Hematopoietic multipotent progenitor cell (in vitro differentiated cells): ENCODE measurements at regions not wholly inside any gene's neighbourhood (a gene's known extent, or its start where the extent isn't known, plus 50 kb on each side); places are given as distances from the start of the nearest gene placed in this dataset.
A peak's percentile ranks its signal among the peaks of the same experiment; 100 is the strongest.

Experiments used
- DNase-seq, 3 donors: peaks; one replicate each; pipeline ENCODE4 v3.0.0-alpha.2; 2011 to 2015; ENCODE audit warnings: low read depth in 2 of 3, low spot score in 2 of 3

DNA sequence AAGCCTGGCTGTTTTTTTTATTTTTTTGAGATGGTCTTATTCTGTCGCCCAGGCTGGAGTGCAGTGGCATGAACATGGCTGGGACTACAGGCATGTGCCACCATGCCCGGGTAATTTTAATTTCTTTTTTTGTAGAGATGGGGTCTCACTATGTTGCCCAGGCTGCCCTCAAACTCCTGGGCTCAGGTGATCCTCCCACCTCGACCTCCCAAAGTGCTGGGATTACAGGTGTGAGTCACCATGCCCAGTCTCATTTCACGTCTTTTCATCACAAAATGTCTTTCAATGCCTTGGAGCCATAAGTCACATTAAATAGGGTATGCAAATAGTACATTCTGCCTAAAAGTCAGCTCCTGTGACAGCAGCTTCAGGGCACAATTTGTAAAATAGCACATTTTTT lies 52.8 kb downstream of the SOX2 start:
- DNase-seq: no peak

DNA sequence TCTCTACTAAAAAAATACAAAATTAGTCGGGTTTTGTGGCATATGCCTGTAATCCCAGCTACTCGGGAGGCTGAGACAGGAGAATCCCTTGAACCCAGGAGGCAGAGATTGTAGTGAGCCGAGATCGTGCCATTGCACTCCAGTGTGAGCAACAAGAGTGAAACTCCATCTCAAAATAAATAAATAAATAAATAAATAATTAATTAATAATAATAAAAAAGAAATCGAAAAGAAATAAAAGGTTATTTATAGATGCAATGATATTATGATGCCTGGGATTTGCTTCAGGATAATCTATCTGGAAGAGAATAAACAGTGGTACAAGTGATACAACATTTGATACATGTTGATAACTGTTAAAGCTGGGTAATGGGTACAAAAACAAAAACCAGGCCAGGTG lies 58.6 kb downstream of the SOX2 start:
- no peak for DNase-seq

DNA sequence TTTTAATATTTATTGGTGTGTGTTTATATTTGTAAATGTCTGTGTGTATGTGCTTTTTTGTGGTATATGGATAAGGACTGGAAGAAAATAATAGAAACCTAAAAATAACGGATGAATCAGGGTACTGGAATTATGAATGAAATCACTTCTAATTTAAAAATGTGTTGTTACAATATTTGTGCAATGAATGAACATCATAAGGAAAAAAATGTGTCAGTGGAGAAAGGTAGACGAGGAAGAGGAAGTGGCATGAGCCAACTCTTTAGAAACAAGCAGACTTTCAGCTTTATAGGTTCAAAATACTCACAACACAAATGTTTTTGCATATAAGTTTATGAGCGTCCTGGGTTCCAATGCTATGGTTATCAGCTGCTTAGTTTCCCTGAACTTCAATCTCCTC lies 59.4 kb downstream of the SOX2 start:
- DNase-seq: no peak

DNA sequence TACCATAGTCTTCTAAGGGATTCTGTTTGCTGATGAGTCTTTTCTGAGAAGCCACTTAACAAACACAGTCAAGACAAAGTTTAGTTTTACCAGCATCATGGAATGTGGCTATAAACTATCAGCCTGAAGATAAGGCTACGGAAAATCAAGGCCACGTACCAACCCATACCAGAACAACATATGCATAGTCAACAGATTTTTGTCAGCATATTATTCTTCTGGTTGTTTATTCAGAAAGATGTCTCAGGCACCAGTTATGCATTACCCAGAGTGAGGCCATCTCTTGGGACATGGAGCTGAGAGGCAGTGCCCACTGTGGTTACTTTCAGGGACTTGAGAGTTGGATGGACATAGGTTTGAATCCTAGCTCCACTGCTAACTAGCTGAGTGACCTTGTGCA lies 60.4 kb downstream of the SOX2 start:
- DNase-seq: no peak

DNA sequence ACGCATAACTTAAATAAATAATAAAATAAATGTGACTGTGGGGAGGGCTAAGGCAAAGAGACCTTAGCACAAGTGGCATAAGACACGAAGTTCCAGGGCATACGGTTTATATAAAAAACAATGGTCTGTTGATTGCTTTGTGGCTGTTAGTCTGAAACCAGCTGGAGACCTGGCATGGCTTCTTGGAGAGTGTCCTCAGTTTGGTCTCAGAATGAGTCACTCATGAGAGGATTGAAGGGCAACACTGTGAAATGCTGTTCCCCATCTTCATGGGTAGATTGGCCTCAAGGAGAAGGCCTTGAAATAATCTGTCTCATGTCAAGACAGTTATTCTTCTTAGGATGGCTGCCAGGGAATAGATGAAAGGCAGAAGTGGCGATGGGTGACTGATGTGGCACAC lies 62.2 kb downstream of the SOX2 start:
- no peak for DNase-seq

DNA sequence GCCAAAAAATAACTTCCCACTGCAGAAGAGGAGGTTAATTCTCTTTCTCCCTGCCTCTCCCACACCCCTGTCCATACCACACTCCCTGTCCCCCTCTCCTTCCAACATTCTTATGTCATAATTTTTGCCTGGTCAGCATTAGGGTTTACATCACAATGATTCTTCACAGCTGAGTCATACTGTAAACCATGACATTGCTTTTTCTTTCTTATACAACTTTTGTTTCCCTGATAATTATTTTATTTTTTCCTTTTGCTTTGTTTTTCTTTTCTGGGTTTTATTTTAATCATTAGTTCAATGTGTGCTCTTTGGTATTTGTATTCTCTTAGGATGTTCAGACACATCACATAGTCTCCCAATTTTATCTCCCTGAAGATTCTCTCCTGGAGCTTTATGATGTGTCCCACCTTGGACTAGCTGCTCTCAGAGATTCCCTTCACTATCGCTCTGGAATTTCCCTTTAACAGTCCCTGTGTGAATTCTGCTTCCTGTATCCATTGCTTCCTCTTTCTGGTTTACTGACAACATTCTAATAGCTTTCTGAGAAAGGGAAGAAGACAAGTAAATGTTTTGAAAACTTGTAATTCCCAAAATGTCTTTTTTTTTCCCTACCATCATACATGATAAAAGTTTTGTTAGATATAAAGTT lies 70.7 kb downstream of the SOX2 start:
- DNase-seq: peak in 1 of 3 donors; percentile 1

DNA sequence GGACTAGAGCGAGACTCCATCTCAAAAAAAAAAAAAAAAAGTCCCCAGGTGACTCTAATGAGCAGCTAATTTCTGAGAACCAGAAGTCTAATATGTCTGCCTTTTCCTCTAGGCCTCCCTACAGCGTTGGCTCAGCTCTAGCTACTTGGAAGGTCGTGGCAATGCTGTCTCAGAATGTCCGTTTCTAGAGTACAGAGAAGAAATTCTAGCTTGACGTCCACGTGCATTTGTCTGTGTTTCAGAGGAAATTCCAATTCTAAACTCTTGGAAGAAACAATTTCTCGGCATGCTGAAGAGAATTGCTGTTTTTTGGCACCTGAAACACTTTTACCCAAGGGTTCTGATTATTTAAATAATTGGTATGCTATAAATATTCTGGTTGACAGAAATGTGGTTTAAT lies 78.8 kb downstream of the SOX2 start:
- DNase-seq: no peak

DNA sequence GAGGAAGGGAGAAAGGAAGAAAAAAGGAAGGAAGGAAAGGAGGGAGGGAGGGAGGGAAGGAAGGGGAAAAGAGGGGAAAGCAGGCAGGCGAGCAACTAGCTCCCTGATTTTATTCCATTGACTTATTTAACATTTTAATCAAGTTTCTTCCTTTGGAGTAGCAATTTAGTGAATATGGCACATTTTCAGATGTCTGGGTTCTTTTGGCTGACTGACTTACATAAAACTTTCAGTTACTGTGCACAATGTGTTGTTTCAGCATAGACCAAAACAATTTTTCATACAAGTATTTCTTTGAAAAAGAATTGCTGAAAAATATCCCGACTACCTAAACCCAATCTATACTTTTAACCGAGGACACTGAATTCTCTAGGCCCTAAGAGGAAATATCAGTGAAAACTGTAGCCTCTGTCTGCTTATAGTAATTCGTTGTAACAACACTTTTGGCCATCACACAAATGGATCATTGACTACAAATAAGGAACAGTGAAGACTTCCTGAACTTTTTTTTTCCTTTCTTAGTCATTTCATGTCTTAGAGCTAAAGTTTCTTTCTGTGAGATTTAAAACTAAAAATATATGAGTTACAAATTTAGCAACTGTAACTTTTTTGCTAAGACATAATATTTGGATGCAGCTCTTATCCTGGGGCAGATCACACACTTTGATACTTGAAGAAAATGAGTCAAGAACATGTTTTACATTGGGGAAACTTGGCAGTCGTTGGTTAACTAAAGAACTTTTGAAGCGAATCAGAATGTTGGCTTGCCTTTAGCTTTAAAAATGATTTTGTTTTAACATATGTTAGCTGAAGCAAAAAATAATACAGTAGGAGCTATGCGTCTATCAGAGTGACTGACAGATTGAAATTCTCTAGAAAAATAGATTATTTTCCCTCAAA lies 79.6 kb downstream of the SOX2 start:
- DNase-seq: no peak

DNA sequence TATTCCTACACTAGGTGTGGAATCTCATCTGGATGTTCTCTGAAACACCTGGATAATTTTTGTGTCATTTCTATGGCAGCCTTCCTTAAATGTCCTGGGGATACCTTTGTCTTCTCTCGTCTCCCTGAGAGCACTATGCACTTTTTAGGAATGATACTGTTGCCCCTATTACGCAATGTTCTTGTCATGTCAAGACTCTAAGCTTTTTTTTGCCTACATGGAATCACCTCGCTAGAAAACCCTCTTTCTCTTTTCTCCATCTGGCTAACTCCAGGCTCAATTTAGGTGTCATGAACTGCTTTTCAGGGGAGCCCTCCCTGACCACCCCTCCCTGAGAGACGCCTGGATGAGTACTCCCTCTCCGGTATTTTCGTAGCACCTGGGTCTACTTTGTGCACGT lies 81.3 kb downstream of the SOX2 start:
- DNase-seq: no peak

DNA sequence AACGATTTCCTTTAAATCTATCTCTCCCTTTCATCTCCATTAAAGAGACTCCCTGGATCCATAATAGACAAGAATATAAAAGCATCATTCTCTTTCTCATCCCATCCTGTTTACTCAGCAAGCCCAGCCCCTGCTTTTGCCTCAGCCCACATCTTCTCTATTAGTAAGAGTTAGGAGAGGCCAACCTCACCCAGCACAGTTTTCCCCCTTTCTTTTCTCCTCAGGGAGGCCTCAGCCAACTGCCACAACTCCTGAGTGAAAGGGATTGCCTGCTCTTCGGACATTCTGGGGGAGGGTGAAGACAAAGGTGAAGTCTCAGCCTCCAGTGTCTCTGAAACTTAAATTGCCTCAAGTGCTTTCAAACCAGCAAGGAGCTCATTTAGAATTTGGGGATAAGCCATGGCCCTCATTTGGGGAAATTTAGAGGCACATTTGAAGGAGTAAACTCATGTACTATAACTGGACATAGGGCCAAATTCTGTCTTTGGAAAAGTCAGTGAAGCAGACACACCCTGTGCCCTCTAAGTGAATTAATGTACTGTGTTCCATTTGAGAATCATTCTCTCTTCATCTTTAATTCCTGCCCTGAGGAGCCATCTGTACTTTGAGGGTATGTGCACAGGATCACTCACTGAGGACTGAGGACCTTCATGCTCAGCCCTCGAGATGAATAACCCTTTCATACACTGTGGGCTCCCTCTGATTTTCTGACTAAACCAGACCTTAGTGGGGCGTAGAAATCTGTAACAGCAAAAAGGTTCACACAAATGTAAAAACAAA lies 82.5 kb downstream of the SOX2 start:
- DNase-seq: no peak

DNA sequence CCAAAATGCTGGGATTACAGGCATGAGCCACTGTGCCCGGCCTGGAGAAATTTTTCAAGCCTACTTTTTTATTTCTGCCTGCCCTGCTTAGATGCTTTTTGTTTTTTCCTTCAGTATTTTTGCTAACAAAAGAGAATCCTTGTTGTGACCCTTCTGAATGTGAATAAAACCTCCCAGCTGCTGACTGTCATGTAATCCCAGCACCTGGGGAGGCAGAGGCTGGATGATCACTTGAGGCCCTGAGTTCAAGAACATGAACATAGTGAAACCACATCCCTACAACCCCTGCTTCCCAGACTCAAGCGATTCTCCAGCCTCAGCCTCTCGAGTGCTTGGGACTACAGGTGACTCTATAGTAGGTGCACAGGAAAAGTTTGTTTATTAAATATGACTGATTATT lies 84.9 kb downstream of the SOX2 start:
- no peak for DNase-seq

DNA sequence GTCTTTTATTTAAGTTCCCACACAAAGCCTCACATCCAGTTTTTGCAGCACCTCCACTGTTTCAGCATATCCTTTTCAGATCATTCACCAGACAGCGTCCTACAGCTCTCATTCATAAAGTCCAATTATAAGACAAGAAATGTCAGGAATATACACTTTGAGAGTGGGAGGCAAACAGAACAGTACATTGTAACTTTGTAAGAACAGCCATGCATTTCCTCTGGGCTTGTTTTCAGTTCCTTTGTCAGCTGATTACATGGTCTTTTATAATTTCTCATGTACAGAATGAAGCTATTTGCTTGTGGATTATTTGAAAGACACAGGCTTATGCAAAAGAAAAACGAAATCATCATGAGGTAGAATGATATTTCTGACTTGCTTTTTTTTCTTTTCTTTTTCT lies 85.7 kb downstream of the SOX2 start:
- DNase-seq: no peak

DNA sequence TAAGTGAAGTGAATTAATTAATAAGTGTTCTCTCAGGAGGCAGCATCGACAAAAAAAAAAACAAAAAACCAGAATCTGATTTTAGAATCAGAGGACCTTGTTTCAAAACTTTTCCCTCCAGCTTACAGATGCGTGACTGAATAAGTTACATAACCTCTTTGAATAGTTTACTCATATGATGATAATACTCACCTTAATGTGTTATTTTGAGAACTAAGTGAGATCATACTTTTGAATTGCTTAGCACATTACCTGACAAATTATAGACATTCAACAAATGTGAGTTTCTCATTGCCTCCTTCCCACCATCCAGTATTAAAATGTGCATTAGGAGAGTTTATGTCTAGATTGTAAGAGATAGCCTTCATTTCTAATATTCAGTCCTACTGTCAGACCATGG lies 94.0 kb downstream of the SOX2 start:
- no peak for DNase-seq

DNA sequence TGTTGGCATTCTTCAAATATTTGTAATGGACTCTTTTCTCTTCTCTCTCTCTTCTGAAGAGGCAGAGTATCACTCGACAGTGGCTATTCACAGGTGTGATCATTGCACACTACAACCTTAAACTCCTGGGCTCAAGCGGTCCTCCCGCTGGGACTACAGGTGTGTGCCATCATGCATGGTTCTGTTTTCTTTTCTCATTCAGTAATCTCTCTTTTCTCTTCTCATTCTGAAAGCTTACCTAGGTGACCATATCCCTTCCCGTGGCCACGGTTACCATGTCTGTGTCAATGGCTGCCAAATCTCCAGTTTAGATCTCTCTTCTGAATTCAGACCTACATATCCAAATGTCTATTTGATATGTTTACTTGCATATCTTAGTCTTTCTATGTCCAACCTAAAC lies 96.3 kb downstream of the SOX2 start:
- no peak for DNase-seq

DNA sequence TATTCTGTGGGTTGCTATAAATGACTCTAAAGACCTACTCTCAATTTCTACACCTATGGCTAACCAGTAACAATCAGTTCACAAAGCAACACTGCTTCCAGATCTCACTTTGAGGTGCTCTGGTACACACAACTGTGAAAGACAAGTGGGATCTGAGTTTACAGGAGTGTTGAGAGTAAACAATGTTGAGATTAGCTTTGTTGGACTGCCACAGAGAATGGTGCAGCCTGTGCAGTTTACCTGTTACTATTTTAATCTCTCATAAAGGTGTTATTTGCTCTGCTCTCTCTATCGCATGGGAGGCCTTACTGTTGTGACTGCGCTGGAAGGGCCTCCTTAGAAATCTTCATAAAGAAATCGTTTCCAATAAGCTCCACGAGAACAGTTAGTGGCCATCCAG lies 112.0 kb downstream of the SOX2 start:
- no peak for DNase-seq

DNA sequence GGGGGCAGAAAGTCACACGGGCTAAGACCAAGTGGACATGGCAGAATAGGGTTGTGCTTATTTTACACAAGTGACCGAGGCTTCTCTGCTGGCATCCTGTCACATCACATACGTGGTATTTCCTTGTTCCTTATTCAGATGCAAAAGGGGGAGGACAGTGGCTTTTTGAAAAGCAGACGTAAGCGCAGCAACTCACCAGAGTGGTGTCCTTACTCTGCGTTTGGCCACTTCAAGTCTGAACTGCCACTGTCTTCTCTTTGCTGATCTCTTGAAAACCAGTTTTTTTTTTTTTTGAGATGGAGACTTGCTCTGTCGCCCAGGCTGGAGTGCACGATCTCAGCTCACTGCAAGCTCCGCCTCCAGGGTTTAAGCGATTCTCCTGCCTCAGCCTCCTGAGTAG lies 113.2 kb downstream of the SOX2 start:
- DNase-seq: no peak

DNA sequence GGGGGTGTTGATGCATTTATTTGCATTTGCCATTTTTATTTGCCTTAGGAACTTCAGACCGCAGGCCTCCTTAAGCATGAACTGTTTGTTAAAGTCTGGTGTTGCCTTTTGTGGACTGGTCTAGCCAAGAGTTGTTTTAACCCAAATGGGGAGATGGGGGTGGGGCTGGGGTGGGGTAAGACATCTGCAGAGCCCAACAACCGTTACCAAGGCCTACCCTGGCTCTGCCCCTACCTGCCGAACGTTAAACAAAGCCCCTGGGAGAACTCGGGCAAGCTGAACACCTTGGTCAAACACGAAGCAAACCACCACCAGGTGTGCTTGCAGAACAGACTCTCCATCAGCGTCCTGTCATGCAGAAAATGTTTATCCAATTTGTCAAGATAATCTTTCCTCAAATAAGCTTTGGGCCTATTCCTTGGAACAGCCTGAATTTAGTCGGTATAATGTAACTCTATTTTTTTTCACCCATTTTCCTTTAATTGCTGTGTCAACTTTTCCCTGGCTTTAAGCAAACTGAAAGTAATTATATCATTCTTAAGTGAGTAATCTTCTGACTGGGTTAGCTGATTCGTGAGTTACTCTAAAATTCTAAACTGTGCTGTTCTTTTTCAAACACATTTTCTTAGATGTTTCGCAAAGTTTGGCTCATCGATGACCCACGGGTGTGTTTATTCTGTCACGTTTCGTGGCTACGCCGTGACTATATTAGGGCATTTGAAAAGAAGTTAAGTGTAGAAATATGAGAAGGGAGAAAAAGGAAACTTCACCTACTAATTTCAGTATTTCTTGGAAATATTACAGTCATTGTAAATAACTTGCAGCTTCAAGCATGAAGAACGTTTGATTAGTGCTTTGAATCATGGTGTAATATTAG lies 127.6 kb downstream of the SOX2 start:
- no peak for DNase-seq

DNA sequence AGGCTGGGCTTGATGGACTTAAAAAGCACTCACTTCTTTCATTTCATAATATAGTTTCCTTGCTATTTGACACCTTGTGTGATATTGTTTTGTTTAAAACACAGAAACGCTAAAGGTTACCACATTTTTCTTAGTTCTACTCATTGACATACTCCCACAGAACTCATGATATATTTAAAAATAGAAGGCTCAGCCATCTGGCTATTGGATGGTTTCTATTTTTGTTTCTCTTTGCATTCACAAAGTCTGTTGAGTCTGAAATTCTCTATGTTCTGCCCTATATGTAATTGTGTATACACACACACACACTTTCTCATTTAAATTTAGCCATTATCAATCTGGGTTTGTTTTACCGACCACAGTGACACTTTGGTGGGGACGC lies 128.2 kb downstream of the SOX2 start:
- no peak for DNase-seq

DNA sequence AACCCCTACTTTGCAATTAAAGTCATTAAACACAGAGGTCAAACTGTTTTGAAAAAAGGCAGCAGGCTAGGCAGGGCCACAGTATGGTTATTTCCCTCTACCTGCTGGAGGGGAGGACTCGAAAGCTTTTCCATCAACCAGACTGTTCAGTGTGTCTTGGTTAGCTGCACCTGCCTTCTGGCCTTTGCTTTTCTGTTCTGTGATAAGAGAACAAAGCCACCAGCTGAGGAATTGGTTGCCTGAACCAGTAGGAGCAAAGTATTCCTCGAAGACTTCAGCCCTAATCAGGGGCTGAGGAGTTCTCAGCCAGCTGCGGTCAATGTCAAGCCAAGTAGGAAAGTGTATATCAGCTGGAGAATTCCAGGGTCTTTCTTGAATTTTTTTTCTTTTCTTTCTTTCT lies 132.5 kb downstream of the SOX2 start:
- DNase-seq: no peak

DNA sequence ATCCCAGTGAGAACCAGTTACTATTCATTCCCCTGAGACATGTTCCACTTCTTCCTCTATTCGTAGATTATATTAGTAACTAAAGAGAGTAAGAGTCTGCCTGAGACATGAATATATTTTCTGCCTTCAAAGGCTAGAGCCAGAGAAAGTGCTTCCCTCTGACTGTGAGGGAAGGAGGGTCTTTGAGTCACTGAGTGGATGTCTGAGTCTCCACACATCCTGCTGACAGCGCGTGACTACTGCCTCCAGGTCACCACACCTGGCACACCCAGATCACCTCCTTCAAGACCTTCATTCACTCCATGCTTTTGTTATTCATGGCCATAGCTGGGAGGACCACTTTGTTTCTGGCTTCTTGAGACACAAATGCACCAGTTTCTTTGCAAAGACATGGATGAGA lies 135.6 kb downstream of the SOX2 start:
- no peak for DNase-seq

DNA sequence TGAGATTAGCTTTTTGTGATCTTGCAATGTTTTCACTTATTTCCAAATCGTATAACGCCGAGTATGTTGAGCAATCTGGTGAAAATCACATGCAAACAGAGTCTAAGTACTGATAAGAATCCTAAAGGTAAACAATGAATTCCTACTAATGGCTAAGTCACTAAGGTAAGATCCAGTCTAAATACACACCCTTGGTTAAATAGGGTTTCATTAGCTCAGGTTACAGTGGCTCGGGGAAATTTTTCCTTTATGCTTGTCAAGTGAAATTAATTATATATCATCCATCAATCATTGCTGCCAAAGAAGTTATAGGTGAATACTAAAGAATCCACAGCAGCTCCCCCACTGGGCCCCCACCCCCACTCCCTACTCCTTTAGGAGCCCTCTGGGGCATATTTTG lies 139.3 kb downstream of the SOX2 start:
- no peak for DNase-seq
